HCT116 (cell line): ENCODE measurements at regions not wholly inside any gene's neighbourhood (a gene's known extent, or its start where the extent isn't known, plus 50 kb on each side); places are given as distances from the start of the nearest gene placed in this dataset.

ENCODE experiments used
- JUND ChIP-seq: IDR thresholded peaks from 2 replicates; pipeline ENCODE4 v1.6.1; 2012
- TCF7L2 ChIP-seq: IDR thresholded peaks from 2 replicates; pipeline ENCODE4 v1.7.0; 2011; ENCODE audit warnings: borderline replicate concordance, inconsistent platforms; ENCODE audit not compliant: insufficient read depth, insufficient read length; ENCODE audit errors: extremely low read depth
- TF ChIP-seq, protein P1 (sequence below), 3 experiments: fragments of 200-600 bp in 1 of 3; sonication (generic) in 1 of 3; IDR thresholded peaks in 2 of 3; conservative IDR thresholded peaks in 1 of 3; 2 replicates each; pipeline ENCODE4 v1.5.1; 2012 to 2017; ENCODE audit warnings: low read depth in 2 of 3, low read length in 2 of 3, antibody characterized with exemption in 1 of 3, borderline replicate concordance in 1 of 3, control low read depth in 1 of 3, mild to moderate bottlenecking in 1 of 3, mixed read lengths in 1 of 3, mixed run types in 1 of 3, moderate library complexity in 1 of 3; ENCODE audit not compliant: insufficient read depth in 1 of 3

DNA sequence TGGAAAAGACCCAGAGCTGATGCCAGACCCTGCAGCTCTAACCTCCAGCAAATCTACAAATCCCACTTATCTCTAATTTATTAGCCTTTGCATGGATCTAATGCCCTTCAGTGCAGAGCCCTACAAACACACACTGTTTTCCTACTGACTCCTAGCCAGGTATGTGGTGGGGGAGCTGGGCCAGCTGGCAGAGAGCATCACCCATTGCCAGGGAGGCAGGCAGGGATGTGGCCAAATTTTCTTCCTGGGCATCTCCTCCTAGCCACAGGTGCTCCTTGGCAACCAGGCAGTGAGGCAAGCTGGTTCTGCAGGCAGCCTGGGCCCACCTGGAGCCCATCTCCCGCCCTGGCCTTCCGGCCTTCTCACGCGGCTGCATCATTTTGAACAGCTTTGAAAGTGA, 55.9 kb upstream of the EMX2 start:
- TF ChIP-seq, protein P1, sequence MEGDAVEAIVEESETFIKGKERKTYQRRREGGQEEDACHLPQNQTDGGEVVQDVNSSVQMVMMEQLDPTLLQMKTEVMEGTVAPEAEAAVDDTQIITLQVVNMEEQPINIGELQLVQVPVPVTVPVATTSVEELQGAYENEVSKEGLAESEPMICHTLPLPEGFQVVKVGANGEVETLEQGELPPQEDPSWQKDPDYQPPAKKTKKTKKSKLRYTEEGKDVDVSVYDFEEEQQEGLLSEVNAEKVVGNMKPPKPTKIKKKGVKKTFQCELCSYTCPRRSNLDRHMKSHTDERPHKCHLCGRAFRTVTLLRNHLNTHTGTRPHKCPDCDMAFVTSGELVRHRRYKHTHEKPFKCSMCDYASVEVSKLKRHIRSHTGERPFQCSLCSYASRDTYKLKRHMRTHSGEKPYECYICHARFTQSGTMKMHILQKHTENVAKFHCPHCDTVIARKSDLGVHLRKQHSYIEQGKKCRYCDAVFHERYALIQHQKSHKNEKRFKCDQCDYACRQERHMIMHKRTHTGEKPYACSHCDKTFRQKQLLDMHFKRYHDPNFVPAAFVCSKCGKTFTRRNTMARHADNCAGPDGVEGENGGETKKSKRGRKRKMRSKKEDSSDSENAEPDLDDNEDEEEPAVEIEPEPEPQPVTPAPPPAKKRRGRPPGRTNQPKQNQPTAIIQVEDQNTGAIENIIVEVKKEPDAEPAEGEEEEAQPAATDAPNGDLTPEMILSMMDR (IDR thresholded peaks at IDR 0.05 in 2 of 3, conservative IDR thresholded peaks at IDR 0.05 in 1 of 3; ENCODE audit: borderline replicate concordance in 1 of 3, insufficient read depth in 1 of 3, low read depth in 2 of 3, low read length in 2 of 3), result no peak
- TF ChIP-seq TCF7L2 (no peak), JUND (no peak)
